ENCODE measurements at regions not wholly inside any gene's neighbourhood (a gene's known extent, or its start where the extent isn't known, plus 50 kb on each side); places are given as distances from the start of the nearest gene placed in this dataset.
"Not testable (repeated sequence)": the region's sequence is repeated elsewhere in the genome, so short reads cannot be mapped to it uniquely, and the experiment has no call there.

- peak; percentile 12; the same call in 1 of the 2 replicates for TF ChIP-seq CTCF (IDR thresholded peaks at IDR 0.05; ENCODE audit: insufficient read depth, low read depth, low read length)
- H3K36me3 ChIP-seq (ENCODE audit: control insufficient read depth, insufficient read depth, low read length): no peaks in the 10 kb centered on the region
- ChIA-PET CTCF (interaction anchor here (0.6 to 1.3 kb wide), 4 partner anchors 26 to 313 kb away, joined by 4 to 5 read pairs (median 4); no protein-coding TSS in a partner anchor), POLR2A (no interaction called here)
- H3K27me3 ChIP-seq (ENCODE audit: control insufficient read depth, insufficient read depth, low read length): no peaks in the 10 kb centered on the region; the same call in none of the 2 replicates
- DNase-seq (ENCODE audit: low read depth): no peak
- H3K4me3 ChIP-seq (ENCODE audit: low read depth, low read length): no peak overlapping the region
Measured at GRCh38 chr2:235433860-235434259, 60.0 kb upstream of the AGAP1 start.

- Histone ChIP-seq H3K27me3 (ENCODE audit: control insufficient read depth, insufficient read depth, low read length) (0 out of 2 replicates have a peak, but pooled peaks cover 1% of the 10 kb centered on the region), H3K4me3 (ENCODE audit: low read depth, low read length) (no peak overlapping the region), H3K36me3 (ENCODE audit: control insufficient read depth, insufficient read depth, low read length) (no peaks in the 10 kb centered on the region)
- CTCF ChIA-PET: interaction anchor here (0.7 to 0.8 kb wide), 2 partner anchors 26 to 382 kb away, joined by 4 to 7 read pairs; no protein-coding TSS in a partner anchor
- DNase-seq (ENCODE audit: low read depth): no peak
- POLR2A ChIA-PET: no interaction called here
- TF ChIP-seq CTCF (IDR thresholded peaks at IDR 0.05; ENCODE audit: insufficient read depth, low read depth, low read length): no peak
Measured at GRCh38 chr2:235439959-235440662, 53.7 kb upstream of the AGAP1 start.

GRCh38 chr2:235443580-235443979 lies 50.3 kb upstream of the AGAP1 start:
- H3K4me3 ChIP-seq (ENCODE audit: low read depth, low read length); POLR2A ChIA-PET; H3K36me3 ChIP-seq (ENCODE audit: control insufficient read depth, insufficient read depth, low read length); CTCF ChIA-PET; DNase-seq (ENCODE audit: low read depth); H3K27me3 ChIP-seq (ENCODE audit: control insufficient read depth, insufficient read depth, low read length): not testable (repeated sequence)
